CD4-positive, alpha-beta memory T cell (primary cell): ENCODE measurements at regions not wholly inside any gene's neighbourhood (a gene's known extent, or its start where the extent isn't known, plus 50 kb on each side); places are given as distances from the start of the nearest gene placed in this dataset.

ENCODE experiments used
- CTCF ChIA-PET: fragments of 350-600 bp; sonication (Branson Sonifier 250); formaldehyde crosslinking; loops from one replicate; lab custom pipeline; 2021; ENCODE audit warnings: inconsistent platforms; ENCODE audit not compliant: partially characterized antibody; lab: Charles Lee
- POLR2A ChIA-PET: fragments of 350-600 bp; sonication (Branson Sonifier 250); formaldehyde crosslinking; loops from one replicate; lab custom pipeline; 2021; ENCODE audit not compliant: partially characterized antibody; lab: Charles Lee
- DNase-seq, 5 donors: peaks; one replicate each; pipeline versions ENCODE4 v3.0.0 to v3.0.0-alpha.2; 2020 to 2022; ENCODE audit warnings: mixed read lengths in 1 of 5
- H3K27ac ChIP-seq: one replicate; pipeline ENCODE4 v1.7.0; 2013; ENCODE audit warnings: low read depth, low read length
- H3K27me3 ChIP-seq: 2 replicates; pipeline ENCODE4 v1.7.0; 2013; ENCODE audit warnings: mild to moderate bottlenecking, low read length, moderate library complexity; ENCODE audit not compliant: insufficient read depth
- H3K36me3 ChIP-seq: 2 replicates; pipeline ENCODE4 v1.7.0; 2013; ENCODE audit warnings: mild to moderate bottlenecking, low read length, moderate library complexity; ENCODE audit not compliant: insufficient read depth
- H3K4me1 ChIP-seq: 2 replicates; pipeline ENCODE4 v1.7.0; 2013; ENCODE audit warnings: mild to moderate bottlenecking, low read length, moderate library complexity; ENCODE audit not compliant: insufficient read depth
- H3K4me3 ChIP-seq, 2 donors: one replicate each; pipeline ENCODE4 v1.7.0; 2013; ENCODE audit warnings: low read length in 2 of 2, mild to moderate bottlenecking in 1 of 2
- H3K9me3 ChIP-seq, 2 donors: one replicate each; pipeline ENCODE4 v1.7.0; 2013; ENCODE audit warnings: low read length in 2 of 2, control low read depth in 1 of 2; ENCODE audit not compliant: control insufficient read depth in 1 of 2
- H3K27ac Mint-ChIP-seq, 7 donors: one replicate each; pipeline ENCODE4 v1.8.0; 2020 to 2021; ENCODE audit warnings: mixed read lengths in 7 of 7, mild to moderate bottlenecking in 6 of 7, inconsistent platforms in 3 of 7, moderate library complexity in 3 of 7
- H3K27me3 Mint-ChIP-seq, 2 donors: one replicate each; pipeline ENCODE4 v1.8.0; 2020 to 2021; ENCODE audit warnings: mixed read lengths in 2 of 2
- H3K36me3 Mint-ChIP-seq, 2 donors: one replicate each; pipeline ENCODE4 v1.8.0; 2020 to 2021; ENCODE audit warnings: mixed read lengths in 2 of 2, inconsistent platforms in 1 of 2, mild to moderate bottlenecking in 1 of 2
- H3K4me1 Mint-ChIP-seq, 4 donors: one replicate each; pipeline ENCODE4 v1.8.0; 2020 to 2021; ENCODE audit warnings: mixed read lengths in 4 of 4, mild to moderate bottlenecking in 1 of 4
- H3K4me3 Mint-ChIP-seq, 8 donors: one replicate each; pipeline ENCODE4 v1.8.0; 2020 to 2021; ENCODE audit warnings: mixed read lengths in 8 of 8, mild to moderate bottlenecking in 7 of 8, moderate library complexity in 6 of 8, inconsistent platforms in 3 of 8
- H3K9me3 Mint-ChIP-seq, 8 donors: one replicate each; pipeline ENCODE4 v1.8.0; 2020 to 2021; ENCODE audit warnings: mixed read lengths in 8 of 8, mild to moderate bottlenecking in 5 of 8, inconsistent platforms in 3 of 8, moderate library complexity in 1 of 8
- intact Hi-C: fragments of 100-400 bp; cut with micrococcal nuclease; formaldehyde crosslinking; loops from one replicate; pipeline ENCODE4 v1.15.1; 2023

DNA sequence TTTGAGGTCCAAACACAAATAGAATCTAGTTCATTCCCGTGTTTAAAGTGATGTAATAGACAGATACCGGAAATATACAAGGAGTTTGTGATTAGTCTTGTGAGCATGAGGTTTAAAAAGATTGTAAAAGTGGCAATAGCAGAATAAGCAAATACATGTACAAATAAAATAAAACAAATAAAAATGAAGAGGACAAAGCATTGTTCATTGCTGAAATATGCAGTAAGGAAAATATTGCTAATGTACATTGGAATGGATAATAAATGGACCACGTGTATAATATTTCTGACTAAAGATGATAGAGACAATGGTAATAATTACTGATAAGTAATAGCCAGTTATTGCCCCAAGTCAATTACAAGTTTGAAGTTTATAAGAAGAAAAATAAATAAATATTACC is 75.6 kb upstream of the RTL1 start:
- intact Hi-C loops = no loop called here
- H3K27me3 Mint-ChIP-seq = peaks cover 6% of the 10 kb centered on the region in 2 donors
- no peaks in the 10 kb centered on the region for H3K9me3 Mint-ChIP-seq
- Histone ChIP-seq H3K27ac (no peak overlapping the region), H3K9me3 (no peaks in the 10 kb centered on the region), H3K27me3 (no peaks in the 10 kb centered on the region), H3K4me3 (no peak overlapping the region), H3K4me1 (no peaks in the 10 kb centered on the region), H3K36me3 (no peaks in the 10 kb centered on the region)
- ChIA-PET POLR2A (no interaction called here), CTCF (no interaction called here)
- H3K36me3 Mint-ChIP-seq = no peaks in the 10 kb centered on the region
- no peak for DNase-seq
- no peaks in the 10 kb centered on the region for H3K4me1 Mint-ChIP-seq
- no peak overlapping the region for H3K4me3 Mint-ChIP-seq
- H3K27ac Mint-ChIP-seq = no peak overlapping the region

DNA sequence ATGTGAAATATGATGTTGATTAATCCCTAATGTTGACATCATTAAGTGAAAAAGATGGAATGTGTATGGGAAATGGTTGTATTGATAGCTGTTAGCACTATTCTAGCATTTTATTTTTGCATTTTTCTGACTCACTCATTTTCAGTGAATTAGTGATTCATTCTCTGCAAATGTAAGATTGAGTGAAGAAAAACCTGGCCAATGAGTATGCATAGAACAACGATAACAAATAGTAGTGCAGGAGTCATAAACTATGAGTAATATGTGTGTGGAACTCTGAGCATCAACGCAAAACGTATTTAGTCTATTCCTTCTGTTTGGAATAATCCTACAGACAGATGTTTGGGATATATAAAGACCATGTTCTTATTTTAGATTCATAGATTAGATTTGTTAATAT is 76.3 kb upstream of the RTL1 start:
- Histone ChIP-seq H3K9me3 (no peaks in the 10 kb centered on the region), H3K4me1 (no peaks in the 10 kb centered on the region), H3K27ac (no peak overlapping the region), H3K36me3 (no peaks in the 10 kb centered on the region), H3K27me3 (no peaks in the 10 kb centered on the region), H3K4me3 (no peak overlapping the region)
- H3K4me1 Mint-ChIP-seq = no peaks in the 10 kb centered on the region
- no peak overlapping the region for H3K4me3 Mint-ChIP-seq
- no peak for DNase-seq
- POLR2A ChIA-PET = no interaction called here
- CTCF ChIA-PET = no interaction called here
- peaks cover 5 to 6% of the 10 kb centered on the region in 2 donors for H3K27me3 Mint-ChIP-seq
- intact Hi-C loops = no loop called here
- no peak overlapping the region for H3K27ac Mint-ChIP-seq
- no peaks in the 10 kb centered on the region for H3K36me3 Mint-ChIP-seq
- no peaks in the 10 kb centered on the region for H3K9me3 Mint-ChIP-seq

DNA sequence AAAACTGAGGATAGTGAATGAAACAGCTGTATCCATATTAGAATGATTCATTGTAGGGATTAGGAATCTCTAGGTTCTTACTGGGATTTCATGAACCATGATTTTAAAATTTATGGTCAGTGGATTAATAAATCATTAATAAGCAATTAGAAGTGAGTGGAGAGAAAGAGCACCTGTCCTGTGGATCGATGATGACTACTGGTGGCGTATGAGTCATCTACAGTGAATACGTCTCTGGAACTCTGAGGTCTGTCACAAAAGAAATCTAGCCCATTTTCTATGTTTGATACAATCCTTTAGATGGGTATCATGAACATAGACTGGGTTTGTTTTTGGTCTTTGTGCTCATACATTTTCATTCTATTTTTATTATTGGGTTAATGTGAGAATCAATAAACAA is 77.3 kb upstream of the RTL1 start:
- no peaks in the 10 kb centered on the region for H3K36me3 ChIP-seq
- intact Hi-C loops = no loop called here
- H3K4me3 Mint-ChIP-seq = no peak overlapping the region
- no peak overlapping the region for H3K4me3 ChIP-seq
- POLR2A ChIA-PET = no interaction called here
- no peak overlapping the region for H3K27ac Mint-ChIP-seq
- H3K36me3 Mint-ChIP-seq = no peaks in the 10 kb centered on the region
- CTCF ChIA-PET = no interaction called here
- no peaks in the 10 kb centered on the region for H3K9me3 ChIP-seq
- H3K27ac ChIP-seq = no peak overlapping the region
- H3K9me3 Mint-ChIP-seq = no peaks in the 10 kb centered on the region
- H3K4me1 ChIP-seq = no peaks in the 10 kb centered on the region
- no peaks in the 10 kb centered on the region for H3K27me3 ChIP-seq
- no peak for DNase-seq
- peaks cover 5 to 7% of the 10 kb centered on the region in 2 donors for H3K27me3 Mint-ChIP-seq
- no peaks in the 10 kb centered on the region for H3K4me1 Mint-ChIP-seq

DNA sequence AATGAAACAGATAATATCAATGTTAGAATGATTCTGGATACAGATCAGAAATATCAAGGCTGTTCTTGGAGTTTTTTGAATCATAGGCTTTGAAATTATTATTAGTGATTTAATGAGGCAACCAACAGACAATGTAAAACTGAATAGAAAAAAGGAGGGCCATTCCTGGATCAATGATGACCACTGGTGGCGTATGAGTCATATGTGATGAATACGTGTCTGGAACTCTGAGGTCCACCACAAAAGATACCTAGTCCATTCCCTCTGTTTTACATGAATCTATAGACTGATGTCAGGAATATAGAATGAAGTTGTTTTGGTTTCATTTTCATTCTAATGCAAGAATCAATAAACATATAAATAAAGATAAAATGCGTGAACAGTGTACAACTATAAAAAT is 78.3 kb upstream of the RTL1 start:
- no peaks in the 10 kb centered on the region for H3K9me3 ChIP-seq
- Mint-ChIP-seq H3K4me3 (no peak overlapping the region), H3K27me3 (peaks cover 6 to 7% of the 10 kb centered on the region in 2 donors), H3K36me3 (no peaks in the 10 kb centered on the region), H3K27ac (no peak overlapping the region), H3K9me3 (no peaks in the 10 kb centered on the region), H3K4me1 (no peaks in the 10 kb centered on the region)
- no peaks in the 10 kb centered on the region for H3K4me1 ChIP-seq
- DNase-seq = no peak
- H3K27me3 ChIP-seq = no peaks in the 10 kb centered on the region
- POLR2A ChIA-PET = no interaction called here
- intact Hi-C loops = no loop called here
- no peak overlapping the region for H3K27ac ChIP-seq
- no peak overlapping the region for H3K4me3 ChIP-seq
- CTCF ChIA-PET = no interaction called here
- no peaks in the 10 kb centered on the region for H3K36me3 ChIP-seq

DNA sequence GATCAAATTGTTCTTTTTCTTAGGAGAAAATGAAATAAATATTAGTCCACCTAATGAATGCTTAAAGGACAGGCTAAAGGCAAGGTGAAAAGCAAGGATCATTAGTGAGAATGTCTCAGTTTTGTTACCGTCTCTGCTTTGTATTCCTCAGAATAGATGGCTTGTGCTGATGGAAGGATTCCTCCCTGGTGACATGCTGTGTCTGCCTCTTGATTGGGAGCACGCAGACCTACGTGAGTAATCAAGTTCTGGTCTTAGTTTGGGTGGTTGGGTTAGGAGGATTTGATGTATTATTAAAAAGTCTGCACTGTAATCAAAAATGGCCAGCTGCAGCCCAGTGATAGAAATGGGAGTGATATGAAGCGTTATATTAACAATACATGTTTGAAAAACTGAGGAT is 78.8 kb upstream of the RTL1 start:
- H3K27ac Mint-ChIP-seq = no peak overlapping the region
- Histone ChIP-seq H3K36me3 (no peaks in the 10 kb centered on the region), H3K4me3 (no peak overlapping the region), H3K27me3 (no peaks in the 10 kb centered on the region), H3K4me1 (no peaks in the 10 kb centered on the region), H3K9me3 (no peaks in the 10 kb centered on the region), H3K27ac (no peak overlapping the region)
- CTCF ChIA-PET = no interaction called here
- no peaks in the 10 kb centered on the region for H3K9me3 Mint-ChIP-seq
- DNase-seq = no peak
- H3K4me3 Mint-ChIP-seq = no peak overlapping the region
- no peaks in the 10 kb centered on the region for H3K36me3 Mint-ChIP-seq
- intact Hi-C loops = no loop called here
- peaks cover 6 to 7% of the 10 kb centered on the region in 2 donors for H3K27me3 Mint-ChIP-seq
- no peaks in the 10 kb centered on the region for H3K4me1 Mint-ChIP-seq
- POLR2A ChIA-PET = no interaction called here

DNA sequence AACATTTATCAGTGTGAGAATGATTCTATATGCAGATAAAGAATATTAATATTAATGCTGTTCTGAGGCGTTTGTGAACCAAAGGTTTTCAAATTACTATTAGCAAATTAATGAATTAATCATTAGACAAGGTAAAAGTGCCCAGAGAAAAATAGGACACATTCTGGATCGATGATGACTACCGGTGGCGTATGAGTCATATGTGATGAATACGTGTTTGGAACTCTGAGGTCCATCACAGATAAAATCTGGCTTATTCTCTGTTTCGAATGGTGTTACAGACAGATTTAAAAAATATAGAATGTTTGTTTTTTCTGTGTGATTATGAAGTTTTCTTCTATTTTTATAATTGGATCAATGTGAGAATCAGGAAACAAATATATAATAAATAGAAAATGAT is 79.2 kb upstream of the RTL1 start:
- POLR2A ChIA-PET = no interaction called here
- H3K9me3 Mint-ChIP-seq = no peaks in the 10 kb centered on the region
- Histone ChIP-seq H3K9me3 (no peaks in the 10 kb centered on the region), H3K27me3 (no peaks in the 10 kb centered on the region), H3K27ac (no peak overlapping the region), H3K4me3 (no peak overlapping the region), H3K4me1 (no peaks in the 10 kb centered on the region), H3K36me3 (no peaks in the 10 kb centered on the region)
- DNase-seq = no peak
- no peak overlapping the region for H3K27ac Mint-ChIP-seq
- intact Hi-C loops = no loop called here
- H3K36me3 Mint-ChIP-seq = no peaks in the 10 kb centered on the region
- no peaks in the 10 kb centered on the region for H3K4me1 Mint-ChIP-seq
- H3K4me3 Mint-ChIP-seq = no peak overlapping the region
- CTCF ChIA-PET = no interaction called here
- H3K27me3 Mint-ChIP-seq = peaks cover 6 to 7% of the 10 kb centered on the region in 2 donors

DNA sequence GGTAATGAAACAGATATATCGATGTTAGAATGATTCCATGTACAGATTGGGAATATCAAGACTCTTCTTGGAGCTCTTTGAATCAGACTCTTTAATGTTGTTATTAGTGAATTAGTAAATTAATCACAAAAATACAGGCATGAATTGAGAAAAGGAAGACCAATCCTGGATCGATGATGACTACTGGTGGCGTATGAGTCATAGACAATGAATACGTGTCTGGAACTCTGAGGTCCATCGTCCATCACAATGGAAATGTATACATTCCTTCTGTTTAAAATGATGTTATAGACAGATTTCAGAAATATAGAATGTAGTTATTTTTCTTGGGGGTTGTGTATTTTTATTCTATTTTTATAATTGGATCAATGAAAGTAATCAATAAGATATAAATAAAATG is 80.2 kb upstream of the RTL1 start:
- H3K27me3 ChIP-seq = no peaks in the 10 kb centered on the region
- POLR2A ChIA-PET = no interaction called here
- peaks cover 6 to 7% of the 10 kb centered on the region in 2 donors for H3K27me3 Mint-ChIP-seq

DNA sequence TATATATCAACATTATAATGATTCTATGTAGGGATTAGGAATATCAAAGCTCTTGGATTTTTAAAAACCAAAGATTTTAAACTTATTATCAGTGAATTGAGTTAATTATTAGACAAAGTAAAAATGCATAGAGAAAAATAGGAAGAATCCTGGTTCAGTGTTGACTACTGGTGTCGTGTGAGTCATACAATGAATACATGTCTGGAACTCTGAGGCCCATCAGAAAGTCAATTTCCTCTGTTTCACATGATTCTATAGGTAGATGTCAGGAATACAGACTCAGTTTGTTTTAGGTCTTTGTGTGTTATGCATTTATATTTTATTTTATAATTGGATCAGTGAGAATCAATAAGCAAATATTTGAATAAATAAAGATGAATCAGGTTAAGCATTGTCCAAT is 84.5 kb upstream of the RTL1 start:
- H3K27ac Mint-ChIP-seq = no peak overlapping the region
- H3K36me3 Mint-ChIP-seq = no peaks in the 10 kb centered on the region
- no peak overlapping the region for H3K4me3 Mint-ChIP-seq
- H3K9me3 Mint-ChIP-seq = no peaks in the 10 kb centered on the region
- intact Hi-C loops = no loop called here
- H3K4me1 Mint-ChIP-seq = no peaks in the 10 kb centered on the region
- Histone ChIP-seq H3K27ac (no peak overlapping the region), H3K27me3 (no peaks in the 10 kb centered on the region), H3K36me3 (no peaks in the 10 kb centered on the region), H3K9me3 (no peaks in the 10 kb centered on the region), H3K4me3 (no peak overlapping the region), H3K4me1 (no peaks in the 10 kb centered on the region)
- no peak for DNase-seq
- peaks cover 2 to 6% of the 10 kb centered on the region in 2 donors for H3K27me3 Mint-ChIP-seq
- POLR2A ChIA-PET = no interaction called here
- CTCF ChIA-PET = no interaction called here

More for the DNA sequence above, 80.2 kb upstream of the RTL1 start:
- H3K4me1 ChIP-seq = no peaks in the 10 kb centered on the region
- Mint-ChIP-seq H3K4me3 (no peak overlapping the region), H3K9me3 (no peaks in the 10 kb centered on the region), H3K27ac (no peak overlapping the region), H3K36me3 (no peaks in the 10 kb centered on the region), H3K4me1 (no peaks in the 10 kb centered on the region)
- DNase-seq = no peak
- no peak overlapping the region for H3K27ac ChIP-seq
- H3K9me3 ChIP-seq = no peaks in the 10 kb centered on the region
- no peaks in the 10 kb centered on the region for H3K36me3 ChIP-seq
- no peak overlapping the region for H3K4me3 ChIP-seq
- intact Hi-C loops = no loop called here
- CTCF ChIA-PET = no interaction called here
